Activated CD4-positive, alpha-beta T cell treated with anti-CD3 and anti-CD28 coated beads for 36 hours (primary cell): ENCODE measurements at regions not wholly inside any gene's neighbourhood (a gene's known extent, or its start where the extent isn't known, plus 50 kb on each side); places are given as distances from the start of the nearest gene placed in this dataset.
"Not testable (repeated sequence)": the region's sequence is repeated elsewhere in the genome, so short reads cannot be mapped to it uniquely, and the experiment has no call there.

Experiments
- ATAC-seq: fragments of 200-7000 bp; cut with Tn5 transposase; one replicate; pipeline ENCODE4 v1.10.0; 2021; ENCODE audit warnings: mild to moderate bottlenecking, moderate library complexity
- CTCF ChIA-PET: fragments of 350-600 bp; sonication (Branson Sonifier 250); formaldehyde crosslinking; loops from one replicate; lab custom pipeline; 2021; ENCODE audit warnings: antibody characterized with exemption; lab: Charles Lee
- POLR2A ChIA-PET: fragments of 350-600 bp; sonication (Branson Sonifier 250); formaldehyde crosslinking; loops from one replicate; lab custom pipeline; 2021; ENCODE audit warnings: antibody characterized with exemption, inconsistent platforms; lab: Charles Lee
- DNase-seq: peaks from one replicate; pipeline ENCODE4 v3.0.0-alpha.2; 2020
- H3K27ac Mint-ChIP-seq: one replicate; pipeline ENCODE4 v1.8.0; 2021; ENCODE audit warnings: mixed read lengths
- H3K27me3 Mint-ChIP-seq: one replicate; pipeline ENCODE4 v1.8.0; 2021; ENCODE audit warnings: mixed read lengths
- H3K36me3 Mint-ChIP-seq: one replicate; pipeline ENCODE4 v1.8.0; 2021; ENCODE audit warnings: low read depth, mixed read lengths
- H3K4me1 Mint-ChIP-seq: one replicate; pipeline ENCODE4 v1.8.0; 2021; ENCODE audit warnings: mixed read lengths
- H3K4me3 Mint-ChIP-seq: one replicate; pipeline ENCODE4 v1.8.0; 2021; ENCODE audit warnings: mild to moderate bottlenecking, moderate library complexity, mixed read lengths
- H3K9me3 Mint-ChIP-seq: one replicate; pipeline ENCODE4 v1.8.0; 2021; ENCODE audit warnings: low read depth, mixed read lengths
- intact Hi-C, 2 experiments: fragments of 100-400 bp; cut with DNase I in 1 of 2; cut with micrococcal nuclease in 1 of 2; formaldehyde crosslinking; loops; one replicate each; pipeline versions ENCODE4 v1.14.2 to v1.15.1; 2022 to 2024; cut with DNase I, micrococcal nuclease

DNA sequence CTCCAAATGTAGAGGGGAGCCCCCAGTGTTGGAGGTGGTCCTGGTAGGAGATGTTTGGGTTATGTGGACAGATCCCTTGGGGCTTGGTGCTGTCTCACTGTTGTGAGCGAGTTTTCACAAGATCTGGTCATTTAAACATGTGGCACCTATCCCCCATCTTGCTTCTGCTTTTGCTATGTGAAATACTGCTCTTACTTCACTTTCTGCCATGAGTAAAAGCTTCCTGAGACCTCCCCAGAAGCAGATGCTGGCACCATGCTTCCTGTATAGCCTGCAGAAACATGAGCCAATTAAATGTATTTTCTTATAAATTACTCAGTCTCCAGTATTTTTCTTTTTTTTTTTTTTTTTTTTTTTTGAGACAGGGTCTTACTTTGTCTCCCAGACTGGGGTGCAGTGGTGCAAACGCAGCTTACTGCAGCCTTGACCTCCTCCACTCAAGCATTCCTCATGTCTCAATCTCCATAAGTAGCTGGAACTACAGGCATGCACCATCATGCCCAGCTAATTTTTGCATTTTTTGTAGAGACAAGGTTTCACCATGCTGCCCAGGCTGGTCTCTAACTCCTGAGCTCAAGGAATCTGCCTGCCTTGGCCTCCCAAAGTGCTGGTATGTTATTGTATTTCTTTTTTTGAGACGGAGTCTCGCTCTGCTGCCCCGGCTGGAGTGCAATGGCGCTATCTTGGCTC, 177.1 kb downstream of the ALDH8A1 start:
- peaks cover 2% of the 10 kb centered on the region for H3K9me3 Mint-ChIP-seq
- ATAC-seq (no peak), DNase-seq (no peak)
- H3K27ac Mint-ChIP-seq = no peak overlapping the region
- intact Hi-C loops = no loop called here
- CTCF ChIA-PET = interaction anchor here (0.6 kb wide), 2 partner anchors 605 to 1876 kb away, joined by 3 read pairs; no protein-coding TSS in a partner anchor
- no peak overlapping the region for H3K4me3 Mint-ChIP-seq
- POLR2A ChIA-PET = no interaction called here
- H3K27me3 Mint-ChIP-seq = peaks cover 4% of the 10 kb centered on the region
- no peaks in the 10 kb centered on the region for H3K36me3 Mint-ChIP-seq
- H3K4me1 Mint-ChIP-seq = no peaks in the 10 kb centered on the region

DNA sequence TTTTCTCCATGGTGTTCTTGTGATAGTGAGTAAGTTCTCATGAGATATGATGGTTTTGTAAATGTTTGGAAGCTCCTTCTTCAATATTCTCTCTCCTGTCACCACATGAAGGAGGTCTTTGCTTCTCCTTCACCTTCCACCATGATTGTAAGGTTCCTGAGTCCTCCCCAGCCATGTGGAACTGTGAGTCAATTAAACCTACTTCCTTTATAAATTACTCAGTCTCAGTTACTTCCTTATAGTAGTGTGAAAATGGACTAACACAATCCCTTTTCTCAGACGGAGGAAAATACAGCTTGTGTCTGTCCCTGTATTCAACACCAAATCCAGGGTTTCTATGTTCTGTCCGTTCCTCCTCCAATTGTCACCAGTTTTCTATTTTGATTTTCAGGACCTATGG, 181.0 kb downstream of the ALDH8A1 start:
- no peak overlapping the region for H3K4me3 Mint-ChIP-seq
- ChIA-PET POLR2A (no interaction called here), CTCF (interaction anchor here (0.8 to 1.2 kb wide), 3 partner anchors 10 to 172 kb away, joined by 3 to 4 read pairs (median 4); no protein-coding TSS in a partner anchor)
- intact Hi-C loops = no loop called here
- no peaks in the 10 kb centered on the region for H3K9me3 Mint-ChIP-seq
- DNase-seq (no peak), ATAC-seq (no peak)
- no peaks in the 10 kb centered on the region for H3K4me1 Mint-ChIP-seq
- H3K27ac Mint-ChIP-seq = no peak overlapping the region
- no peaks in the 10 kb centered on the region for H3K36me3 Mint-ChIP-seq
- peaks cover 3% of the 10 kb centered on the region for H3K27me3 Mint-ChIP-seq

- ATAC-seq (no peak), DNase-seq (no peak)
- peaks cover 3% of the 10 kb centered on the region for H3K27me3 Mint-ChIP-seq
- no peak overlapping the region for H3K27ac Mint-ChIP-seq
- H3K9me3 Mint-ChIP-seq = no peaks in the 10 kb centered on the region
- intact Hi-C loops = no loop called here
- CTCF ChIA-PET = interaction anchor here (0.6 to 1.3 kb wide), 5 partner anchors 8 to 174 kb away, joined by 3 to 4 read pairs (median 3); no protein-coding TSS in a partner anchor
- no peaks in the 10 kb centered on the region for H3K4me1 Mint-ChIP-seq
- H3K36me3 Mint-ChIP-seq = no peaks in the 10 kb centered on the region
- POLR2A ChIA-PET = no interaction called here
- no peak overlapping the region for H3K4me3 Mint-ChIP-seq
Observed at GRCh38 chr6:134766497-134766896, 183.4 kb downstream of the ALDH8A1 start.

GRCh38 chr6:134764741-134765140, 185.2 kb downstream of the ALDH8A1 start:
- ChIA-PET POLR2A (no interaction called here), CTCF (no interaction called here)
- Mint-ChIP-seq H3K36me3 (no peaks in the 10 kb centered on the region), H3K27me3 (peaks cover 2% of the 10 kb centered on the region), H3K4me3 (no peak overlapping the region), H3K4me1 (no peaks in the 10 kb centered on the region), H3K27ac (no peak overlapping the region), H3K9me3 (no peaks in the 10 kb centered on the region)
- no peak for DNase-seq
- ATAC-seq = no peak
- intact Hi-C loops = no loop called here

- H3K4me1 Mint-ChIP-seq, H3K27me3 Mint-ChIP-seq, intact Hi-C loops, H3K4me3 Mint-ChIP-seq, H3K36me3 Mint-ChIP-seq, DNase-seq, ATAC-seq, H3K27ac Mint-ChIP-seq, CTCF ChIA-PET, H3K9me3 Mint-ChIP-seq, POLR2A ChIA-PET: not testable (repeated sequence)
Observed at GRCh38 chr6:134763575-134763974, 186.3 kb downstream of the ALDH8A1 start.

DNA sequence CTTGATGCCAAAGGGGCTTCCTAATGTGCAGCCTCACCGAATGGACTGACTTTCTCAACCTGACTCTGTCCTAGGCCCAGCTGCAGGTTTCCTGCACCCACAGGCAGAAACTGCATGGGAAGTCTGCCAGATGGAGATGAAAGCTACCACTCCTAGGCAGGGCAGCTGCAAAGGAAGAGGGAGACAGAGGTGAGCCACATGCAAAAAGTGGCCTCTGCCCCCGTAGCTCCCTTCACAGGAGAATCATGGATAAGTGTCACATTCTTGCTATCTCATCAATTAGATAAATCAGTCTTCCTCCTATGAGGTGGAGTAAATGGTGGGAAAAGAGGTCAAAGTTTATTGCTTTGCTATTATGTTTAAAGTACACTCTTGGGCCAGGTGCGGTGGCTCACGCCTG, 191.3 kb downstream of the ALDH8A1 start:
- Mint-ChIP-seq H3K27me3 (peaks cover 4% of the 10 kb centered on the region), H3K9me3 (no peaks in the 10 kb centered on the region), H3K4me3 (no peak overlapping the region), H3K36me3 (no peaks in the 10 kb centered on the region), H3K4me1 (no peaks in the 10 kb centered on the region), H3K27ac (no peak overlapping the region)
- ATAC-seq (no peak), DNase-seq (no peak)
- ChIA-PET POLR2A (no interaction called here), CTCF (interaction anchor here (0.6 to 1.7 kb wide), 4 partner anchors 8 to 681 kb away, joined by 3 to 5 read pairs (median 3); no protein-coding TSS in a partner anchor)
- intact Hi-C loops = no loop called here

GRCh38 chr6:134757911-134758361, 192.0 kb downstream of the ALDH8A1 start:
- ChIA-PET CTCF (interaction anchor here (0.7 to 1.7 kb wide), 3 partner anchors 9 to 183 kb away, joined by 3 to 5 read pairs (median 5); no protein-coding TSS in a partner anchor), POLR2A (no interaction called here)
- no peak overlapping the region for H3K27ac Mint-ChIP-seq
- H3K27me3 Mint-ChIP-seq = peaks cover 6% of the 10 kb centered on the region
- intact Hi-C loops = no loop called here
- ATAC-seq (no peak), DNase-seq (no peak)
- no peak overlapping the region for H3K4me3 Mint-ChIP-seq
- no peaks in the 10 kb centered on the region for H3K4me1 Mint-ChIP-seq
- no peaks in the 10 kb centered on the region for H3K36me3 Mint-ChIP-seq
- H3K9me3 Mint-ChIP-seq = no peaks in the 10 kb centered on the region

GRCh38 chr6:134756374-134757025, 193.4 kb downstream of the ALDH8A1 start:
- CTCF ChIA-PET = no interaction called here
- Mint-ChIP-seq H3K4me1 (no peaks in the 10 kb centered on the region), H3K27ac (no peak overlapping the region), H3K9me3 (no peaks in the 10 kb centered on the region), H3K36me3 (no peaks in the 10 kb centered on the region), H3K4me3 (no peak overlapping the region), H3K27me3 (peaks cover 6% of the 10 kb centered on the region)
- ATAC-seq (no peak), DNase-seq (no peak)
- intact Hi-C loops = no loop called here
- POLR2A ChIA-PET = no interaction called here

GRCh38 chr6:134754013-134754690, 195.7 kb downstream of the ALDH8A1 start:
- DNase-seq (no peak), ATAC-seq (no peak)
- no peaks in the 10 kb centered on the region for H3K36me3 Mint-ChIP-seq
- intact Hi-C loops = no loop called here
- CTCF ChIA-PET = no interaction called here
- H3K4me1 Mint-ChIP-seq = no peaks in the 10 kb centered on the region
- peaks cover 8% of the 10 kb centered on the region for H3K27me3 Mint-ChIP-seq
- H3K4me3 Mint-ChIP-seq = no peak overlapping the region
- no peak overlapping the region for H3K27ac Mint-ChIP-seq
- POLR2A ChIA-PET = no interaction called here
- H3K9me3 Mint-ChIP-seq = no peaks in the 10 kb centered on the region

DNA sequence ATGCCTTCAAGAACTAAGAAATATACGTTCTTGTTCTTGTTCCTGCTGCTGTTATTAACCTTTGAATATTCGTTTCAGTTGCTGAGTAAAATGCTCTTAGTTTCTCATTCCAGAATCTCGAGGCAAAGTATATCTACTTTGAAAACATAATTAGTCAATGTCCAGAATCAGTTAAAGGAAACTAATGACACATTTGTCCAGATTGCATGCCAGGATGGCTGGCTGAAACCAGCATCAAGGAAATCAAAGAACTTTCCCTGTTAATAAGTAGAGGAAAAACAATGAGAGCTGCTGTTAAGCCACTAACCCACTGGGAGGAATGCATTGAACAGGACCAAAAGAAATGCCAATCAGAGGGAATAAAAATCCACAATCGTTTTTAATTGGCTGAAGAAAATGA, 196.9 kb downstream of the ALDH8A1 start:
- intact Hi-C loops = no loop called here

DNA sequence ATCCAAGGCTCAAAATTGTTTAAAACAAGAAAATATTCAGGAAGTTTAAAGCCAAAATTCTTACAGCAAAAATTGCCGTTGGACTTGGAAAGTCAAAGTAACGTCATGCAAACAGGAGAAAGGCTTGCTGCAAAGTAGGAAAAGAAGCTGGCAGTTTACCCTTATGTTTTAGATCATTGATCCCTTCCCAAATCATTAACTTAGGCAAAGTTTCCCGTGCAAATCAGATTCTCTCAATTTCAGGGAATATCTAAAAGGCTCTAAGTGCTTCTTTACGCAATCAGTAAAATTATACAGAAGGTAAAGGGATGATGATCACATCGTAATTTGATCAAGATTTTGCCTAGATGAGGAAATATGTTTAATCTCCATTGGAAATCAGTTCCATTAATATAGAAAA, 197.5 kb downstream of the ALDH8A1 start:
- Mint-ChIP-seq H3K27ac (no peak overlapping the region), H3K36me3 (no peaks in the 10 kb centered on the region), H3K4me1 (no peaks in the 10 kb centered on the region), H3K9me3 (no peaks in the 10 kb centered on the region), H3K4me3 (no peak overlapping the region), H3K27me3 (peaks cover 8% of the 10 kb centered on the region)
- ATAC-seq = no peak
- intact Hi-C loops = no loop called here
- CTCF ChIA-PET = interaction anchor here (1.4 kb wide), 1 partner anchor 18 kb away, joined by 4 read pairs; no protein-coding TSS in a partner anchor
- no peak for DNase-seq
- POLR2A ChIA-PET = no interaction called here

More for the DNA sequence above, 196.9 kb downstream of the ALDH8A1 start:
- CTCF ChIA-PET = no interaction called here
- no peaks in the 10 kb centered on the region for H3K9me3 Mint-ChIP-seq
- H3K4me1 Mint-ChIP-seq = no peaks in the 10 kb centered on the region
- POLR2A ChIA-PET = no interaction called here
- DNase-seq (no peak), ATAC-seq (no peak)
- H3K27ac Mint-ChIP-seq = no peak overlapping the region
- H3K27me3 Mint-ChIP-seq = peaks cover 8% of the 10 kb centered on the region
- H3K4me3 Mint-ChIP-seq = no peak overlapping the region
- H3K36me3 Mint-ChIP-seq = no peaks in the 10 kb centered on the region
